ENCODE measurements at regions not wholly inside any gene's neighbourhood (a gene's known extent, or its start where the extent isn't known, plus 50 kb on each side); places are given as distances from the start of the nearest gene placed in this dataset.

- TF ChIP-seq CTCF (IDR thresholded peaks at IDR 0.05; ENCODE audit: low read depth, low read length) (no peak), POLR2A (IDR thresholded peaks at IDR 0.05; ENCODE audit: extremely low read depth, insufficient read length) (no peak)
Observed at GRCh38 chr10:32171204-32171603, 115.0 kb upstream of the KIF5B start.

All from NB4 (cell line).